Karpas-422 (cell line): ENCODE measurements at regions not wholly inside any gene's neighbourhood (a gene's known extent, or its start where the extent isn't known, plus 50 kb on each side); places are given as distances from the start of the nearest gene placed in this dataset.
A peak's percentile ranks its signal among the peaks of the same experiment; 100 is the strongest.

Experiments
- DNase-seq: peaks from one replicate; pipeline ENCODE4 v3.0.0-alpha.2; 2015
- H2AFZ ChIP-seq: fragments of 200-600 bp; sonication (generic); 2 replicates; pipeline ENCODE4 v1.6.1; 2014; ENCODE audit warnings: antibody characterized with exemption, low read length, mixed read lengths
- H3K27ac ChIP-seq: fragments of 200-600 bp; sonication (generic); 2 replicates; pipeline ENCODE4 v1.5.1; 2014; ENCODE audit warnings: mild to moderate bottlenecking, low read length, moderate library complexity
- H3K27me3 ChIP-seq: fragments of 200-600 bp; sonication (generic); 2 replicates; pipeline ENCODE4 v1.6.1; 2014; ENCODE audit warnings: low read length, mixed read lengths
- H3K36me3 ChIP-seq: fragments of 200-600 bp; sonication (generic); 2 replicates; pipeline ENCODE4 v1.6.1; 2014; ENCODE audit warnings: low read length, mixed read lengths; ENCODE audit not compliant: insufficient read depth
- H3K4me1 ChIP-seq: fragments of 200-600 bp; sonication (generic); 2 replicates; pipeline ENCODE4 v1.6.1; 2014; ENCODE audit warnings: mild to moderate bottlenecking, low read length, mixed read lengths
- H3K4me2 ChIP-seq: fragments of 200-600 bp; sonication (generic); 2 replicates; pipeline ENCODE4 v1.6.1; 2014; ENCODE audit warnings: low read length, low read depth, mild to moderate bottlenecking; ENCODE audit not compliant: poor library complexity, severe bottlenecking
- H3K4me3 ChIP-seq: fragments of 200-600 bp; sonication (generic); 2 replicates; pipeline ENCODE4 v1.5.1; 2014; ENCODE audit warnings: mild to moderate bottlenecking, antibody characterized with exemption, low read length, mixed read lengths
- H3K79me2 ChIP-seq: fragments of 200-600 bp; sonication (generic); 2 replicates; pipeline ENCODE4 v1.6.1; 2014; ENCODE audit warnings: mild to moderate bottlenecking, low read length, mixed read lengths
- H3K9ac ChIP-seq: fragments of 200-600 bp; sonication (generic); 2 replicates; pipeline ENCODE4 v1.6.0; 2014; ENCODE audit warnings: low read length
- H3K9me2 ChIP-seq: fragments of 200-600 bp; sonication (generic), shearing (Covaris generic); replicated peaks from 2 replicates; pipeline ENCODE4 v1.6.0; 2014; ENCODE audit warnings: mild to moderate bottlenecking, low read length, moderate library complexity; ENCODE audit not compliant: insufficient read depth
- H3K9me3 ChIP-seq: fragments of 300-700, 200-600 bp; sonication (generic); 2 replicates; pipeline ENCODE4 v1.6.1; 2014; ENCODE audit warnings: low read length, mixed read lengths
- H4K20me1 ChIP-seq: fragments of 200-600 bp; sonication (generic); 2 replicates; pipeline ENCODE4 v1.6.1; 2014; ENCODE audit warnings: mild to moderate bottlenecking, antibody characterized with exemption, low read length, low read depth; ENCODE audit not compliant: insufficient read depth

- peaks cover 6% of the 10 kb centered on the region for H3K4me1 ChIP-seq
- H3K79me2 ChIP-seq, result no peaks in the 10 kb centered on the region
- no peak overlapping the region for H3K27ac ChIP-seq
- no peaks in the 10 kb centered on the region for H3K36me3 ChIP-seq
- H2AFZ ChIP-seq, result no peak overlapping the region
- no peak for DNase-seq
- no peaks in the 10 kb centered on the region for H3K9me2 ChIP-seq
- H3K27me3 ChIP-seq, result no peaks in the 10 kb centered on the region
- no peaks in the 10 kb centered on the region for H3K9me3 ChIP-seq
- no peaks in the 10 kb centered on the region for H4K20me1 ChIP-seq
- no peak overlapping the region for H3K9ac ChIP-seq
- H3K4me3 ChIP-seq, result no peak overlapping the region
- H3K4me2 ChIP-seq, result no peak overlapping the region
Measured at GRCh38 chr18:70457223-70457622, 168.4 kb downstream of the SOCS6 start.

DNA sequence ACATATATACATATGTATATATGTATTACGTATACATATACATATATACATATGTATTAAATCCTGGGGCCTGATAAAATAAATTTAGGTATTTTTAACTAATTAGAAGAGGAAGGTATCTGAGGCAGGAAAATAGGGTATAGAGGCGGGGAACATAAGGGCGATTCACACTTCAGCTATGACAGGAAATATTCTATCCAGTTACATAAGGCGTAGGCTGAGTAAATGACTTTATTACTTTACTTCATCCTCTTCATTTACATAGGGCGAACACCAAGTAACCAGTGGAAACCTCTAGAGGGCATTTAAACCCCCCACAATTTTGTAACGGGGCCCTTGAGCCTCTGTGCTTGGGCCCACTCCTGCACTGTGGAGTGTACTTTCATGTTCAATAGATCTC, 167.5 kb downstream of the SOCS6 start:
- H3K9ac ChIP-seq, result no peak overlapping the region
- H3K9me3 ChIP-seq, result no peaks in the 10 kb centered on the region
- no peaks in the 10 kb centered on the region for H3K9me2 ChIP-seq
- H3K79me2 ChIP-seq, result no peaks in the 10 kb centered on the region
- no peak overlapping the region for H3K4me2 ChIP-seq
- peaks cover 6% of the 10 kb centered on the region for H3K4me1 ChIP-seq
- H3K4me3 ChIP-seq, result no peak overlapping the region
- no peak overlapping the region for H2AFZ ChIP-seq
- no peaks in the 10 kb centered on the region for H3K27me3 ChIP-seq
- DNase-seq, result no peak
- no peak overlapping the region for H3K27ac ChIP-seq
- no peaks in the 10 kb centered on the region for H4K20me1 ChIP-seq
- H3K36me3 ChIP-seq, result no peaks in the 10 kb centered on the region

DNA sequence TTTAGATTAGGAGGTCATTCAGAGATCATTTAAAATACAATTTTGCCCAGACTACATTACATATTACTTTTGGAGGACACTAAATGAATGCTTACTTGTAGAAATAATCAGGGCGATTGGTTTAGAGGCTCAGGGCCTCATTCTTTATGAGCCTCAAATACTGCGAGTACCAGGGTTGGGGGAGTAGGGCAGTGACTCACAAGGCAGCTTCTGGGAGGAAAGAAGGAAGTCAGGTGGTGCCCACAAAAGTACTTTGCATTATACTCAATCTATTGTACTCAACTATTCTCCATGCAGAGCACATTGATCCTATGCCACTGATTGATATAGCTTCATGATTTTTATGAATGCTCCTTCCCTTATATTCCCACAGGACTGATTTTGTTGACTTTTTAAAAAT, 166.9 kb downstream of the SOCS6 start:
- no peak overlapping the region for H3K4me2 ChIP-seq
- DNase-seq, result no peak
- no peak overlapping the region for H3K4me3 ChIP-seq
- H3K9me2 ChIP-seq, result no peaks in the 10 kb centered on the region
- no peaks in the 10 kb centered on the region for H3K27me3 ChIP-seq
- no peak overlapping the region for H3K27ac ChIP-seq
- no peaks in the 10 kb centered on the region for H3K36me3 ChIP-seq
- H4K20me1 ChIP-seq, result no peaks in the 10 kb centered on the region
- H3K9ac ChIP-seq, result no peak overlapping the region
- H2AFZ ChIP-seq, result no peak overlapping the region
- no peaks in the 10 kb centered on the region for H3K9me3 ChIP-seq
- peaks cover 10% of the 10 kb centered on the region for H3K4me1 ChIP-seq
- H3K79me2 ChIP-seq, result no peaks in the 10 kb centered on the region

DNA sequence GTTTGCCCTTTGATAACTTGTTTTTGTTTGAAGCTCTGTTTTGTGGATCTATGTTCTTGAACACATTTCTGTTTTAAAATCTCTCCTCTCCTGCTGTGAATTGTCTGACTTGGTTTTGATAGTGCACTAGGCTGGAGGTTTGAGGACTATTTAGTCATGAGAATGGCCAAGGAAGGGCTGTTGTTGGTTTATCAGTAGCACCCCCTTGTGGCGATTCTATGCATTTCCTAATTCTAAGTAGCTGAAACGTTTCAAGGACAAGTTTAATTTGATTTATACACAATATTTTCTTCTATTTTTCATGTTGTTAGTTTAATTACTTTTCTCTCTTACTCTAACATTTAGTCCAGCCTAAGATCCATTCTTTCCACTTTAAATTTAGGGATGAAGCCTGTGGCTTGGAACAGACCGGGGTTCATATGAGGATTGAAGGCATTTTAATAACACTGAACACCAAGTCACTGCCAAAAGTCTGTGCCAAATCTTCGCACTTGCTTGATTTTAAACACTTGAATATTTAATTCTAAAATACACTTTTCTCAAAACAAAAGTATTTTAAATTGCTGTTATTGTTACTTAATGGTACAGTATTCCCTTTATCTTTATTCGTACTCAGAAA, 166.0 kb downstream of the SOCS6 start:
- Histone ChIP-seq H3K9me2 (no peaks in the 10 kb centered on the region), H2AFZ (no peak overlapping the region), H4K20me1 (no peaks in the 10 kb centered on the region), H3K4me1 (peaks cover 10% of the 10 kb centered on the region), H3K27me3 (no peaks in the 10 kb centered on the region), H3K4me3 (no peak overlapping the region), H3K79me2 (no peaks in the 10 kb centered on the region), H3K9ac (no peak overlapping the region), H3K9me3 (no peaks in the 10 kb centered on the region), H3K4me2 (no peak overlapping the region), H3K36me3 (no peaks in the 10 kb centered on the region), H3K27ac (no peak overlapping the region)
- peak; percentile 90 for DNase-seq

- Histone ChIP-seq H3K4me3 (no peak overlapping the region), H3K4me1 (peaks cover 10% of the 10 kb centered on the region), H3K36me3 (no peaks in the 10 kb centered on the region), H3K27ac (no peak overlapping the region), H2AFZ (no peak overlapping the region), H3K4me2 (no peak overlapping the region), H3K9me2 (no peaks in the 10 kb centered on the region), H3K9me3 (no peaks in the 10 kb centered on the region), H4K20me1 (no peaks in the 10 kb centered on the region), H3K27me3 (no peaks in the 10 kb centered on the region), H3K9ac (no peak overlapping the region), H3K79me2 (no peaks in the 10 kb centered on the region)
- no peak for DNase-seq
Measured at GRCh38 chr18:70453058-70453775, 164.4 kb downstream of the SOCS6 start.

- Histone ChIP-seq H3K27ac (no peak overlapping the region), H3K9me2 (no peaks in the 10 kb centered on the region), H2AFZ (no peak overlapping the region), H3K36me3 (no peaks in the 10 kb centered on the region), H3K4me2 (no peak overlapping the region), H3K79me2 (no peaks in the 10 kb centered on the region), H3K9me3 (no peaks in the 10 kb centered on the region), H4K20me1 (no peaks in the 10 kb centered on the region), H3K4me1 (peaks cover 10% of the 10 kb centered on the region), H3K4me3 (no peak overlapping the region), H3K27me3 (no peaks in the 10 kb centered on the region), H3K9ac (no peak overlapping the region)
- DNase-seq, result no peak
Measured at GRCh38 chr18:70452501-70452900, 163.7 kb downstream of the SOCS6 start.

- Histone ChIP-seq H3K9me3 (no peaks in the 10 kb centered on the region), H3K4me2 (no peak overlapping the region), H3K79me2 (no peaks in the 10 kb centered on the region), H3K9ac (no peak overlapping the region), H3K4me3 (no peak overlapping the region), H3K27me3 (no peaks in the 10 kb centered on the region), H3K27ac (no peak overlapping the region), H3K4me1 (peaks cover 7% of the 10 kb centered on the region), H3K36me3 (no peaks in the 10 kb centered on the region), H4K20me1 (no peaks in the 10 kb centered on the region), H2AFZ (no peak overlapping the region), H3K9me2 (no peaks in the 10 kb centered on the region)
- peak; percentile 70 for DNase-seq
Measured at GRCh38 chr18:70450426-70451253, 161.8 kb downstream of the SOCS6 start.

DNA sequence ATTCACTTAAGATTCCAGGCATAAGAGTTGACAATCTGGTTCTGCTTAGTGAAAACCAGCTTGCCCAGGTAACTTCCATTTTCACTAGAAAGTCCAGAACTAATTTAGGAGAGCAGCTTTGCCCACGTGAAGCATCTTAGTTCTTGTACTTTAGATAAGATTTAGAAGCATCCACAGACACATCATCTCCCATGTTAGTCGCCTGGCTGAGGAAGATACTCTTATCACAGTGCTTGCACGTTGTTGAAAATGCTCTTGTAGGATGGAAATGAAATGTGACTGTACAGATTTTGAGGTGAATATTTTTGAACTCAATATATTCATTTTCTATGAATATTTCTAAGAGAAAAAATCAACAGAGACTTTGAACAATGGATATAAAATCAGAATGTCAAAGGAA, 159.7 kb downstream of the SOCS6 start:
- Histone ChIP-seq H4K20me1 (no peaks in the 10 kb centered on the region), H3K4me2 (no peak overlapping the region), H3K9me2 (no peaks in the 10 kb centered on the region), H2AFZ (no peak overlapping the region), H3K36me3 (no peaks in the 10 kb centered on the region), H3K9ac (no peak overlapping the region), H3K27me3 (no peaks in the 10 kb centered on the region), H3K79me2 (no peaks in the 10 kb centered on the region), H3K9me3 (peaks cover 2% of the 10 kb centered on the region), H3K4me3 (no peak overlapping the region), H3K27ac (no peak overlapping the region), H3K4me1 (peaks cover 4% of the 10 kb centered on the region; the same call in 1 of the 2 replicates)
- no peak for DNase-seq
